ENCODE measurements at regions not wholly inside any gene's neighbourhood (a gene's known extent, or its start where the extent isn't known, plus 50 kb on each side); places are given as distances from the start of the nearest gene placed in this dataset.

DNA sequence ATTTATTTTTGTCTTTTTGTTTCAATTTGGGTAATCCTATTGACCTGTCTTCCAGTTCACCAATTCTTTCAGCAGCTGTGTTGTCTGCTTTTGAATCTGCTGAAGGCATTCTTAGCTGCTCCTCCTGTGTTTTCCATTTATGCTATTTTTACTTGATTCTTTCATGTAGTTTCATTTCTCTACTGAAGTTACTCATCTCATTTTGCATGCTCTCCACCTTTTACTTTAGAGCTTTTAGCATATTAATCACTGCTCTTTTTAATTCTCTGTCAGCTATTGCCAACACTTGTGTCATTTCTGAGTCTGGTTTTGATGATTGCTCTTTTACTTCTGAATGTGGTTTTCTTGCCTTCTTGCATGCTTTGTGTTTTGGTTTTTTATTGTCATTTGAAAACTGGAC, 496.0 kb upstream of the CLINT1 start:
- no peak for TF ChIP-seq POLR2A (IDR thresholded peaks at IDR 0.05)
- no peak for TF ChIP-seq CTCF (IDR thresholded peaks at IDR 0.05)
- H3K4me1 ChIP-seq (replicated peaks in 1 of 2): no peaks in the 10 kb centered on the region
- intact Hi-C loops (cut with DNase I): no loop called here
- no peaks in the 10 kb centered on the region for H3K9me3 ChIP-seq (replicated peaks in 1 of 3)
- H3K36me3 ChIP-seq (replicated peaks in 1 of 2): no peaks in the 10 kb centered on the region
- no peaks in the 10 kb centered on the region for H3K27me3 ChIP-seq
- H3K4me3 ChIP-seq: no peak overlapping the region
- no peak for DNase-seq
- H3K27ac ChIP-seq: no peak overlapping the region

GRCh38 chr5:158351485-158352125, 492.7 kb upstream of the CLINT1 start:
- Histone ChIP-seq H3K9me3 (replicated peaks in 1 of 3) (no peaks in the 10 kb centered on the region), H3K36me3 (replicated peaks in 1 of 2) (no peaks in the 10 kb centered on the region), H3K4me3 (no peak overlapping the region), H3K27me3 (no peaks in the 10 kb centered on the region), H3K4me1 (replicated peaks in 1 of 2) (no peaks in the 10 kb centered on the region), H3K27ac (no peak overlapping the region)
- intact Hi-C loops (cut with DNase I): no loop called here
- no peak for TF ChIP-seq CTCF (IDR thresholded peaks at IDR 0.05)
- TF ChIP-seq POLR2A (IDR thresholded peaks at IDR 0.05): no peak
- 82 to 90% (median 84%) methylated on average over 6 of the region's 6 CpGs for WGBS, 4 donors
- DNase-seq: no peak

GRCh38 chr5:158349987-158350386, 491.0 kb upstream of the CLINT1 start:
- H3K36me3 ChIP-seq (replicated peaks in 1 of 2): no peaks in the 10 kb centered on the region
- TF ChIP-seq POLR2A (IDR thresholded peaks at IDR 0.05) (no peak), CTCF (IDR thresholded peaks at IDR 0.05) (no peak)
- H3K4me1 ChIP-seq (replicated peaks in 1 of 2): no peaks in the 10 kb centered on the region
- no peaks in the 10 kb centered on the region for H3K27me3 ChIP-seq
- intact Hi-C loops (cut with DNase I): no loop called here
- DNase-seq: no peak
- no peak overlapping the region for H3K4me3 ChIP-seq
- WGBS, 4 donors: 59 to 70% (median 66%) methylated on average over 6 of the region's 6 CpGs
- no peaks in the 10 kb centered on the region for H3K9me3 ChIP-seq (replicated peaks in 1 of 3)
- no peak overlapping the region for H3K27ac ChIP-seq

DNA sequence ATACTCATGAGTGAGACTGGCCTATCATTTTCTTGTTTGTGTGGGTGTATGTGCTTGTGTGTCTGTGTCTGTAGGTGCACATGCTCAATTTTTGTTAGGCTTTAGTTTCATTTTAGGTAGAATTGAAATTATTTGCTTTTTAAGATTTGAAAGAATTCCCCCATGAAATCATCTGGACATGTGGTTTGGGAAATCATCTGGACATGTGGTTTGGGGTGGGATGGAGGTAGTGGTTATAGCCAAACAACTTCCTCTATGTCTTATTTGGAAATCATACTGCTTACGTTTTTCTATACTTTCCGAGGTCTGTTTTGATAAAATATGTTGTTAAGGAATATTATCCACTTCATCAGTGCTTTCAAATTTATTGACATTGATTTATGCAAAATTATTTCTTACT, 485.4 kb upstream of the CLINT1 start:
- TF ChIP-seq CTCF (IDR thresholded peaks at IDR 0.05): no peak
- TF ChIP-seq POLR2A (IDR thresholded peaks at IDR 0.05): no peak
- Histone ChIP-seq H3K9me3 (replicated peaks in 1 of 3) (no peaks in the 10 kb centered on the region), H3K4me3 (no peak overlapping the region), H3K36me3 (replicated peaks in 1 of 2) (no peaks in the 10 kb centered on the region), H3K27ac (no peak overlapping the region), H3K27me3 (no peaks in the 10 kb centered on the region), H3K4me1 (replicated peaks in 1 of 2) (no peaks in the 10 kb centered on the region)
- intact Hi-C loops (cut with DNase I): no loop called here
- DNase-seq: no peak
- WGBS, 4 donors: 51 to 76% (median 64%) methylated on average over 2 of the region's 2 CpGs

All from adrenal gland (tissue), 9 donors.